Spleen (tissue), 7 donors: ENCODE measurements at regions not wholly inside any gene's neighbourhood (a gene's known extent, or its start where the extent isn't known, plus 50 kb on each side); places are given as distances from the start of the nearest gene placed in this dataset.

ENCODE experiments used
- POLR2A ChIP-seq, 3 donors: fragments of 450-650 bp; IDR thresholded peaks; one replicate each; pipeline ENCODE4 v1.5.1; 2017; ENCODE audit warnings: antibody characterized with exemption in 3 of 3, mild to moderate bottlenecking in 1 of 3
- TF ChIP-seq, protein P1 (sequence below), 11 experiments: fragments of 200-600 bp in 7 of 11; fragments of 450-650 bp in 4 of 11; sonication (generic) in 4 of 11; IDR thresholded peaks in 8 of 11; conservative IDR thresholded peaks in 3 of 11; 1 replicate in 7 of 11; 2 replicates in 4 of 11; pipeline versions ENCODE4 v1.4.0 to v1.8.0; 2016 to 2021; ENCODE audit warnings: antibody characterized with exemption in 11 of 11, inconsistent platforms in 4 of 11, mild to moderate bottlenecking in 1 of 11
- donor health status: DM: no; HTN: no; CAD: no; lungs with moderate emphysema.
- donor health status: DM: no; HTN: no; CAD: no.
- donor health status: DM: no; HTN: no; CAD: no.

DNA sequence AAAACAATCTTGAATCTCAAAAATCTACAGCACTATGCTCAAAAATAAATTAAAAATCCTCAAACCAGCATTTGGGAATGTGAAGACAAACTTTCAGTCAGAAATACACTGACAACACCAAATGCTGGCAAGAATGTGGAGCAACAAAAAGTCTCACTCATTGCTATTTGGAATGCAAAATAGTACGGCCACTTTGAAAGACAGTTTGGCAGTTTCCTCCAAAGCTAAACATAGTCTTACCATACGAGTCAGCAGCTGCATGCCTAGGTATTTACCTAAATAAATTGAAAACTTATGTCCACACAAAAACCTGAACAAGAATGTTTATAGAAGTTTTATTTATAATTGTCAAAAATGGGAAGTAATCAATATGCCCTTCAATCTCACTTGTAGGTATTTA lies 904.2 kb upstream of the LRRC4C start:
- TF ChIP-seq, protein P1, sequence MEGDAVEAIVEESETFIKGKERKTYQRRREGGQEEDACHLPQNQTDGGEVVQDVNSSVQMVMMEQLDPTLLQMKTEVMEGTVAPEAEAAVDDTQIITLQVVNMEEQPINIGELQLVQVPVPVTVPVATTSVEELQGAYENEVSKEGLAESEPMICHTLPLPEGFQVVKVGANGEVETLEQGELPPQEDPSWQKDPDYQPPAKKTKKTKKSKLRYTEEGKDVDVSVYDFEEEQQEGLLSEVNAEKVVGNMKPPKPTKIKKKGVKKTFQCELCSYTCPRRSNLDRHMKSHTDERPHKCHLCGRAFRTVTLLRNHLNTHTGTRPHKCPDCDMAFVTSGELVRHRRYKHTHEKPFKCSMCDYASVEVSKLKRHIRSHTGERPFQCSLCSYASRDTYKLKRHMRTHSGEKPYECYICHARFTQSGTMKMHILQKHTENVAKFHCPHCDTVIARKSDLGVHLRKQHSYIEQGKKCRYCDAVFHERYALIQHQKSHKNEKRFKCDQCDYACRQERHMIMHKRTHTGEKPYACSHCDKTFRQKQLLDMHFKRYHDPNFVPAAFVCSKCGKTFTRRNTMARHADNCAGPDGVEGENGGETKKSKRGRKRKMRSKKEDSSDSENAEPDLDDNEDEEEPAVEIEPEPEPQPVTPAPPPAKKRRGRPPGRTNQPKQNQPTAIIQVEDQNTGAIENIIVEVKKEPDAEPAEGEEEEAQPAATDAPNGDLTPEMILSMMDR (IDR thresholded peaks at IDR 0.05 in 8 of 11, conservative IDR thresholded peaks at IDR 0.05 in 3 of 11): no peak
- no peak for TF ChIP-seq POLR2A (IDR thresholded peaks at IDR 0.05)
